ENCODE measurements at regions not wholly inside any gene's neighbourhood (a gene's known extent, or its start where the extent isn't known, plus 50 kb on each side); places are given as distances from the start of the nearest gene placed in this dataset.

GRCh38 chr14:95811813-95812212 lies 64.8 kb upstream of the TUNAR start:
- 100% methylated on average over 4 of the region's 4 CpGs for WGBS, 2 donors (ENCODE audit: low coverage in 1 of 2)
- Histone ChIP-seq H3K27me3 (peaks cover 39% of the 10 kb centered on the region), H3K9me3 (peaks cover 0 to 21% (median 0%) of the 10 kb centered on the region in 3 donors), H3K36me3 (no peaks in the 10 kb centered on the region), H3K27ac (no peak overlapping the region), H3K4me3 (no peak overlapping the region), H3K4me1 (no peaks in the 10 kb centered on the region)
- ATAC-seq, result no peak
- TF ChIP-seq POLR2AphosphoS5 (IDR thresholded peaks at IDR 0.05) (no peak), POLR2A (IDR thresholded peaks at IDR 0.05) (no peak), EP300 (IDR thresholded peaks at IDR 0.05) (no peak)
- TF ChIP-seq, protein P1, sequence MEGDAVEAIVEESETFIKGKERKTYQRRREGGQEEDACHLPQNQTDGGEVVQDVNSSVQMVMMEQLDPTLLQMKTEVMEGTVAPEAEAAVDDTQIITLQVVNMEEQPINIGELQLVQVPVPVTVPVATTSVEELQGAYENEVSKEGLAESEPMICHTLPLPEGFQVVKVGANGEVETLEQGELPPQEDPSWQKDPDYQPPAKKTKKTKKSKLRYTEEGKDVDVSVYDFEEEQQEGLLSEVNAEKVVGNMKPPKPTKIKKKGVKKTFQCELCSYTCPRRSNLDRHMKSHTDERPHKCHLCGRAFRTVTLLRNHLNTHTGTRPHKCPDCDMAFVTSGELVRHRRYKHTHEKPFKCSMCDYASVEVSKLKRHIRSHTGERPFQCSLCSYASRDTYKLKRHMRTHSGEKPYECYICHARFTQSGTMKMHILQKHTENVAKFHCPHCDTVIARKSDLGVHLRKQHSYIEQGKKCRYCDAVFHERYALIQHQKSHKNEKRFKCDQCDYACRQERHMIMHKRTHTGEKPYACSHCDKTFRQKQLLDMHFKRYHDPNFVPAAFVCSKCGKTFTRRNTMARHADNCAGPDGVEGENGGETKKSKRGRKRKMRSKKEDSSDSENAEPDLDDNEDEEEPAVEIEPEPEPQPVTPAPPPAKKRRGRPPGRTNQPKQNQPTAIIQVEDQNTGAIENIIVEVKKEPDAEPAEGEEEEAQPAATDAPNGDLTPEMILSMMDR (IDR thresholded peaks at IDR 0.05), result no peak

- Histone ChIP-seq H3K4me1 (no peaks in the 10 kb centered on the region), H3K9me3 (peaks cover 0 to 49% (median 0%) of the 10 kb centered on the region in 3 donors), H3K27me3 (peaks cover 9% of the 10 kb centered on the region), H3K27ac (no peak overlapping the region), H3K36me3 (no peaks in the 10 kb centered on the region), H3K4me3 (no peak overlapping the region)
- ATAC-seq, result no peak
- TF ChIP-seq POLR2A (IDR thresholded peaks at IDR 0.05) (no peak), EP300 (IDR thresholded peaks at IDR 0.05) (no peak), POLR2AphosphoS5 (IDR thresholded peaks at IDR 0.05) (no peak)
- TF ChIP-seq, protein P1 (IDR thresholded peaks at IDR 0.05), result no peak
- no CpG with 5 or more reads among the region's 1 CpG for WGBS, 2 donors (ENCODE audit: low coverage in 1 of 2)
Measured at GRCh38 chr14:95808371-95808770, 68.3 kb upstream of the TUNAR start.

DNA sequence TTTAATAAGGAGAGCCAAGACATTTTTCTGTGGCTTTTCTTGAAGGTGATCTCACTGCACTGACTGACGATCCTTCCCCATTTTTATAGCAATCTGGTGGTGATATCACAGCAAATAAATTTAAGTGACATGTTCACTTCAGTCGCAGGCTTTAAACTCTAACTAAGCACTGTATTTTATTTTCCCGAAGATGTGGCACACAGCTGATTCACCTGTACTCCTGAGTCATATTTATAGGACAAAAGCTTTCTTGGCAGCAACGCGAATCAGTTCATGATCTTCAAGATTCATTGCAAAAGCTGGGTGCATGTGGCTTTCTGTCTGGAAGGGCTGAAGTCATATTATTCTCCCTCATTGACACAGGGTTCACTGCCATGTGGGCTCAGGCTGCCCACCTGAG lies 79.8 kb upstream of the TUNAR start:
- H3K36me3 ChIP-seq, result no peaks in the 10 kb centered on the region
- no peak overlapping the region for H3K4me3 ChIP-seq
- ATAC-seq, result no peak
- no peak overlapping the region for H3K27ac ChIP-seq
- WGBS, 2 donors (ENCODE audit: low coverage in 1 of 2), result 61 to 82% methylated on average over 5 of the region's 5 CpGs
- H3K27me3 ChIP-seq, result peaks cover 16% of the 10 kb centered on the region
- no peaks in the 10 kb centered on the region for H3K4me1 ChIP-seq
- TF ChIP-seq POLR2AphosphoS5 (IDR thresholded peaks at IDR 0.05) (no peak), POLR2A (IDR thresholded peaks at IDR 0.05) (no peak), EP300 (IDR thresholded peaks at IDR 0.05) (no peak)
- TF ChIP-seq, protein P1 (IDR thresholded peaks at IDR 0.05), result no peak
- no peaks in the 10 kb centered on the region for H3K9me3 ChIP-seq

- TF ChIP-seq, protein P1 (IDR thresholded peaks at IDR 0.05), result no peak
- no peak for TF ChIP-seq POLR2A (IDR thresholded peaks at IDR 0.05)
- TF ChIP-seq EP300 (IDR thresholded peaks at IDR 0.05), result no peak
- no peaks in the 10 kb centered on the region for H3K9me3 ChIP-seq
- no peaks in the 10 kb centered on the region for H3K4me1 ChIP-seq
- WGBS, 2 donors (ENCODE audit: low coverage in 1 of 2), result 90% methylated on average over 3 of the region's 3 CpGs; no CpG with 5 or more reads in 1 of the 2 donors
- H3K27ac ChIP-seq, result no peak overlapping the region
- H3K27me3 ChIP-seq, result peaks cover 44% of the 10 kb centered on the region
- ATAC-seq, result no peak
- H3K36me3 ChIP-seq, result no peaks in the 10 kb centered on the region
- H3K4me3 ChIP-seq, result no peak overlapping the region
Measured at GRCh38 chr14:95787941-95788340, 74.0 kb upstream of the TCL1A start.

GRCh38 chr14:95786566-95786965 lies 72.6 kb upstream of the TCL1A start:
- Histone ChIP-seq H3K36me3 (no peaks in the 10 kb centered on the region), H3K27ac (no peak overlapping the region), H3K4me1 (no peaks in the 10 kb centered on the region), H3K4me3 (no peak overlapping the region), H3K27me3 (peaks cover 48% of the 10 kb centered on the region), H3K9me3 (no peaks in the 10 kb centered on the region)
- ATAC-seq, result no peak
- 40 to 88% methylated on average over 1 to 6 of the region's 8 CpGs for WGBS, 2 donors (ENCODE audit: low coverage in 1 of 2)
- TF ChIP-seq EP300 (IDR thresholded peaks at IDR 0.05), result no peak
- TF ChIP-seq POLR2A (IDR thresholded peaks at IDR 0.05), result no peak
- TF ChIP-seq, protein P1 (IDR thresholded peaks at IDR 0.05), result no peak
- TF ChIP-seq POLR2AphosphoS5 (IDR thresholded peaks at IDR 0.05), result no peak

Measured in gastroesophageal sphincter (tissue), 4 donors.